HepG2 (cell line): ENCODE measurements at regions not wholly inside any gene's neighbourhood (a gene's known extent, or its start where the extent isn't known, plus 50 kb on each side); places are given as distances from the start of the nearest gene placed in this dataset.

Experiments
- ATAC-seq: fragments of 200-7000 bp; cut with Tn5 transposase; 3 replicates; pipeline ENCODE4 v1.9.1; 2020; ENCODE audit warnings: mild to moderate bottlenecking, moderate library complexity
- BruUV-seq: library from RNA; stranded (reverse); fragments of 400-500 nt; replicated peaks from 2 replicates; lab custom pipeline; 2021; lab: Mats Ljungman, UMichigan
- CTCF ChIA-PET: fragments of 300-600 bp; formaldehyde crosslinking; extraction: SDS; loops from one replicate; lab custom pipeline; 2021; ENCODE audit warnings: low total read pairs, inconsistent platforms, low intra/inter-chr PET ratio; lab: Yijun Ruan, JAX
- POLR2A ChIA-PET: fragments of 350-600 bp; sonication (Branson Sonifier 250); formaldehyde crosslinking; loops from one replicate; lab custom pipeline; 2020; ENCODE audit warnings: antibody characterized with exemption, inconsistent platforms; lab: Yijun Ruan, JAX
- DNase-seq: peaks from one replicate; pipeline ENCODE4 v3.0.0-alpha.2; 2015; ENCODE audit warnings: low spot score
- FAIRE-seq: peaks from 3 replicates; lab custom pipeline; 2011; peaks lifted over from hg19 to GRCh38; lab: Jason Lieb, UNC
- H2AFZ ChIP-seq: one replicate; pipeline ENCODE4 v1.6.1; 2011; ENCODE audit warnings: low read length, inconsistent platforms
- H3K27ac ChIP-seq: fragments of 300-600 bp; 3 replicates; pipeline ENCODE4 v1.8.0; 2011; ENCODE audit warnings: mixed run types, mild to moderate bottlenecking, mixed read lengths, low read length, inconsistent platforms; ENCODE audit not compliant: insufficient read depth; ENCODE audit errors: extremely low read length
- H3K27me3 ChIP-seq, 2 experiments: fragments of 200-600 bp in 1 of 2; 2 replicates in 1 of 2; 3 replicates in 1 of 2; pipeline versions ENCODE4 v1.6.0 to v1.8.0; 2011; ENCODE audit warnings: low read length in 2 of 2, mild to moderate bottlenecking in 2 of 2, moderate library complexity in 2 of 2, inconsistent platforms in 1 of 2; ENCODE audit not compliant: insufficient read depth in 2 of 2, control insufficient read depth in 1 of 2
- H3K36me3 ChIP-seq, 2 experiments: fragments of 200-600 bp in 1 of 2; replicated peaks in 1 of 2; 2 replicates in 1 of 2; 3 replicates in 1 of 2; pipeline versions ENCODE4 v1.5.1 to v1.8.0; 2011; ENCODE audit warnings: low read length in 2 of 2, inconsistent platforms in 1 of 2; ENCODE audit not compliant: insufficient read depth in 2 of 2, control insufficient read depth in 1 of 2
- H3K4me1 ChIP-seq: 2 replicates; pipeline ENCODE4 v1.5.1; 2012; ENCODE audit warnings: low read length, inconsistent platforms; ENCODE audit not compliant: insufficient read depth
- H3K4me2 ChIP-seq: 2 replicates; pipeline ENCODE4 v1.6.0; 2011; ENCODE audit warnings: low read depth, low read length, inconsistent platforms
- H3K4me3 ChIP-seq, 3 experiments: fragments of 200-600 bp in 1 of 3; sonication (generic), shearing (Covaris generic) in 1 of 3; replicated peaks in 1 of 3; 2 replicates each; pipeline ENCODE4 v1.5.1; 2011 to 2016; ENCODE audit warnings: low read length in 3 of 3, inconsistent platforms in 2 of 3, low read depth in 2 of 3, mild to moderate bottlenecking in 2 of 3, control low read depth in 1 of 3, mixed read lengths in 1 of 3; ENCODE audit not compliant: insufficient read depth in 1 of 3
- H3K79me2 ChIP-seq: one replicate; pipeline ENCODE4 v1.6.1; 2011; ENCODE audit warnings: low read length, inconsistent platforms; ENCODE audit not compliant: insufficient read depth
- H3K9ac ChIP-seq: 2 replicates; pipeline ENCODE4 v1.6.0; 2011; ENCODE audit warnings: mild to moderate bottlenecking, low read depth, low read length, inconsistent platforms; ENCODE audit not compliant: insufficient read depth
- H3K9me3 ChIP-seq: 2 replicates; pipeline ENCODE4 v1.5.1; 2012; ENCODE audit warnings: mild to moderate bottlenecking, low read length
- H4K20me1 ChIP-seq: 2 replicates; pipeline ENCODE4 v1.6.0; 2011; ENCODE audit warnings: inconsistent platforms, mild to moderate bottlenecking, low read length, moderate library complexity; ENCODE audit not compliant: insufficient read depth
- CCDC6 ChIP-seq: sonication (generic); formaldehyde crosslinking; IDR thresholded peaks from 2 replicates; pipeline ENCODE4 v1.8.1; 2022; ENCODE audit warnings: mild to moderate bottlenecking, missing genetic modification reagents, moderate library complexity
- MEIS1 ChIP-seq: sonication (generic); formaldehyde crosslinking; IDR thresholded peaks from 2 replicates; pipeline ENCODE4 v1.9.0; 2021; ENCODE audit warnings: mild to moderate bottlenecking, missing genetic modification reagents, moderate library complexity, borderline replicate concordance
- NCOA2 ChIP-seq: sonication (generic); formaldehyde crosslinking; IDR thresholded peaks from 2 replicates; pipeline ENCODE4 v1.8.0; 2022; ENCODE audit warnings: inconsistent platforms
- SSRP1 ChIP-seq: IDR thresholded peaks from 2 replicates; pipeline ENCODE4 v1.6.1; 2016; ENCODE audit warnings: control low read depth
- ZNF558 ChIP-seq: sonication (generic); formaldehyde crosslinking; IDR thresholded peaks from 2 replicates; pipeline ENCODE4 v1.9.0; 2022; ENCODE audit warnings: mild to moderate bottlenecking, missing genetic modification reagents, borderline replicate concordance
- ZNF577 ChIP-seq: sonication (generic); formaldehyde crosslinking; IDR thresholded peaks from 2 replicates; pipeline ENCODE4 v1.4.0; 2020; ENCODE audit warnings: mild to moderate bottlenecking, low read depth, missing genetic modification reagents, borderline replicate concordance
- WGBS: methylation state at CpG from one replicate; pipeline ENCODE4 v1.1.6; 2017; ENCODE audit warnings: low lambda C conversion rate; 5-methylcytosine and 5-hydroxymethylcytosine counted together
- in situ Hi-C: cut with HindIII; loops from 2 replicates; pipeline ENCODE4 v1.10.0; 2017; ENCODE audit warnings: low pct_unique_long_range_greater_than_20kb; ENCODE audit not compliant: extremely low pct_ligation_motif_present
- intact Hi-C: fragments of 100-400 bp; cut with micrococcal nuclease; formaldehyde crosslinking; loops from one replicate; pipeline ENCODE4 v1.10.0; 2022; ENCODE audit not compliant: unreplicated experiment
- TF ChIP-seq, protein P1 (sequence below): sonication (generic); formaldehyde crosslinking; IDR thresholded peaks from 2 replicates; pipeline ENCODE4 v1.4.0; 2020; ENCODE audit warnings: missing genetic modification reagents, borderline replicate concordance
- TF ChIP-seq, protein P2 (sequence below): sonication (generic); formaldehyde crosslinking; IDR thresholded peaks from 2 replicates; pipeline ENCODE4 v1.8.0; 2022; ENCODE audit warnings: low read depth, missing genetic modification reagents
- TF ChIP-seq, protein P3 (sequence below): IDR thresholded peaks from 2 replicates; pipeline ENCODE4 v1.6.1; 2016; ENCODE audit warnings: low read depth, borderline replicate concordance
- TF ChIP-seq, protein P4 (sequence below): sonication (generic); formaldehyde crosslinking; IDR thresholded peaks from 2 replicates; pipeline ENCODE4 v1.4.0; 2020; ENCODE audit warnings: low read depth, missing genetic modification reagents

DNA sequence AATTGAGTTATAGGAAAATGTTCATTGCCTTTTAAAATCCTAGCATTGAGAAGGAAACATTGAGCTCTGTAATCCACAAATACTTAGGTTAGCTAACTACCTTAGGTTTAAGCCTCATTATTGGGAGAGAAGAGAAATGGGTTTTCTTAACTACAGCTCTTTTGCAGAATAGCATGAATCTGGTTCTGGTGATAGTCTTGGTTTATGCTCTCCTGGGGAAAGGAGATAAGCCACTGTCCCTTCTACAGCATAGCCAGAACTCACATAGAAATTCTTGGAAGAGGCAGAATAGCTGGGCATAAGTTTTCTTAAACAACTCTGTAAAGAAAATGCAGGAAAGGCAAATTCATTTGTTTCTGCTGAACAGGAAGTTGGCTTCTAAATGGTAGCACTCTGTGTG is 378.6 kb upstream of the CHRM2 start (continued):
- TF ChIP-seq, protein P1, sequence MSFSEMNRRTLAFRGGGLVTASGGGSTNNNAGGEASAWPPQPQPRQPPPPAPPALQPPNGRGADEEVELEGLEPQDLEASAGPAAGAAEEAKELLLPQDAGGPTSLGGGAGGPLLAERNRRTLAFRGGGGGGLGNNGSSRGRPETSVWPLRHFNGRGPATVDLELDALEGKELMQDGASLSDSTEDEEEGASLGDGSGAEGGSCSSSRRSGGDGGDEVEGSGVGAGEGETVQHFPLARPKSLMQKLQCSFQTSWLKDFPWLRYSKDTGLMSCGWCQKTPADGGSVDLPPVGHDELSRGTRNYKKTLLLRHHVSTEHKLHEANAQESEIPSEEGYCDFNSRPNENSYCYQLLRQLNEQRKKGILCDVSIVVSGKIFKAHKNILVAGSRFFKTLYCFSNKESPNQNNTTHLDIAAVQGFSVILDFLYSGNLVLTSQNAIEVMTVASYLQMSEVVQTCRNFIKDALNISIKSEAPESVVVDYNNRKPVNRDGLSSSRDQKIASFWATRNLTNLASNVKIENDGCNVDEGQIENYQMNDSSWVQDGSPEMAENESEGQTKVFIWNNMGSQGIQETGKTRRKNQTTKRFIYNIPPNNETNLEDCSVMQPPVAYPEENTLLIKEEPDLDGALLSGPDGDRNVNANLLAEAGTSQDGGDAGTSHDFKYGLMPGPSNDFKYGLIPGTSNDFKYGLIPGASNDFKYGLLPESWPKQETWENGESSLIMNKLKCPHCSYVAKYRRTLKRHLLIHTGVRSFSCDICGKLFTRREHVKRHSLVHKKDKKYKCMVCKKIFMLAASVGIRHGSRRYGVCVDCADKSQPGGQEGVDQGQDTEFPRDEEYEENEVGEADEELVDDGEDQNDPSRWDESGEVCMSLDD, result no peak
- TF ChIP-seq, protein P2, sequence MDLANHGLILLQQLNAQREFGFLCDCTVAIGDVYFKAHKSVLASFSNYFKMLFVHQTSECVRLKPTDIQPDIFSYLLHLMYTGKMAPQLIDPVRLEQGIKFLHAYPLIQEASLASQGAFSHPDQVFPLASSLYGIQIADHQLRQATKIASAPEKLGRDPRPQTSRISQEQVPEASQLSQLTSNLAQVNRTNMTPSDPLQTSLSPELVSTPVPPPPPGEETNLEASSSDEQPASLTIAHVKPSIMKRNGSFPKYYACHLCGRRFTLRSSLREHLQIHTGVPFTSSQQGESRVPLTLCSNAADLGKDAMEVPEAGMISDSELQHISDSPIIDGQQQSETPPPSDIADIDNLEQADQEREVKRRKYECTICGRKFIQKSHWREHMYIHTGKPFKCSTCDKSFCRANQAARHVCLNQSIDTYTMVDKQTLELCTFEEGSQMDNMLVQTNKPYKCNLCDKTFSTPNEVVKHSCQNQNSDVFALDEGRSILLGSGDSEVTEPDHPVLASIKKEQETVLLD (CRISPR knock-in tag), result no peak
- TF ChIP-seq ZNF558 (CRISPR knock-in tag) (no peak), SSRP1 (CRISPR knock-in tag) (no peak)

DNA sequence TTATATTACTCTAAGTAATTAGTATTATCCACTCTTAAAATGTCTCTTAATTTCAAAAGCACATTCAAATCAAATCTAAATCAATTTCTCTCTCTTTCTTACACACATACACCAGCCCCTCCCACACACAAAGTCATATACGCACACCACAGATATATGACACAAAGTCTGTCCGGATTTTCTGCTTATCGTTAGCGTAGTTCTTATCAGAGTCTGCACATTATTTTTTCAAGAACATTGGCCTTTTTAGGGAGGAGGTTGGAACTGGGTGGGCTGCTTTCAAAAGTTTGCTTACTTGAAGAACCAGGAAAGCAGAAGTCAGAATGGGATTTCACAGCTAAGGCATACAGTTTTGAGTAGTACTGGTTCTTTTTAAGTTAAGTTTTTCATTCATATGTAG is 387.6 kb upstream of the CHRM2 start:
- ChIA-PET POLR2A (no interaction called here), CTCF (no interaction called here)
- Histone ChIP-seq H3K9me3 (peaks cover 68% of the 10 kb centered on the region), H3K9ac (no peak overlapping the region), H3K4me1 (no peaks in the 10 kb centered on the region), H3K79me2 (no peaks in the 10 kb centered on the region), H3K36me3 (no peaks in the 10 kb centered on the region), H3K4me2 (no peak overlapping the region), H4K20me1 (no peaks in the 10 kb centered on the region), H3K4me3 (no peak overlapping the region), H3K27ac (no peak overlapping the region), H3K27me3 (no peaks in the 10 kb centered on the region), H2AFZ (no peak overlapping the region)
- no peak for TF ChIP-seq NCOA2 (CRISPR knock-in tag)
- TF ChIP-seq, protein P3, sequence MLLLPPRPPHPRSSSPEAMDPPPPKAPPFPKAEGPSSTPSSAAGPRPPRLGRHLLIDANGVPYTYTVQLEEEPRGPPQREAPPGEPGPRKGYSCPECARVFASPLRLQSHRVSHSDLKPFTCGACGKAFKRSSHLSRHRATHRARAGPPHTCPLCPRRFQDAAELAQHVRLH (CRISPR knock-in tag), result no peak
- no peak for TF ChIP-seq ZNF577 (CRISPR knock-in tag)
- no peak for TF ChIP-seq CCDC6 (CRISPR knock-in tag)
- TF ChIP-seq, protein P4, sequence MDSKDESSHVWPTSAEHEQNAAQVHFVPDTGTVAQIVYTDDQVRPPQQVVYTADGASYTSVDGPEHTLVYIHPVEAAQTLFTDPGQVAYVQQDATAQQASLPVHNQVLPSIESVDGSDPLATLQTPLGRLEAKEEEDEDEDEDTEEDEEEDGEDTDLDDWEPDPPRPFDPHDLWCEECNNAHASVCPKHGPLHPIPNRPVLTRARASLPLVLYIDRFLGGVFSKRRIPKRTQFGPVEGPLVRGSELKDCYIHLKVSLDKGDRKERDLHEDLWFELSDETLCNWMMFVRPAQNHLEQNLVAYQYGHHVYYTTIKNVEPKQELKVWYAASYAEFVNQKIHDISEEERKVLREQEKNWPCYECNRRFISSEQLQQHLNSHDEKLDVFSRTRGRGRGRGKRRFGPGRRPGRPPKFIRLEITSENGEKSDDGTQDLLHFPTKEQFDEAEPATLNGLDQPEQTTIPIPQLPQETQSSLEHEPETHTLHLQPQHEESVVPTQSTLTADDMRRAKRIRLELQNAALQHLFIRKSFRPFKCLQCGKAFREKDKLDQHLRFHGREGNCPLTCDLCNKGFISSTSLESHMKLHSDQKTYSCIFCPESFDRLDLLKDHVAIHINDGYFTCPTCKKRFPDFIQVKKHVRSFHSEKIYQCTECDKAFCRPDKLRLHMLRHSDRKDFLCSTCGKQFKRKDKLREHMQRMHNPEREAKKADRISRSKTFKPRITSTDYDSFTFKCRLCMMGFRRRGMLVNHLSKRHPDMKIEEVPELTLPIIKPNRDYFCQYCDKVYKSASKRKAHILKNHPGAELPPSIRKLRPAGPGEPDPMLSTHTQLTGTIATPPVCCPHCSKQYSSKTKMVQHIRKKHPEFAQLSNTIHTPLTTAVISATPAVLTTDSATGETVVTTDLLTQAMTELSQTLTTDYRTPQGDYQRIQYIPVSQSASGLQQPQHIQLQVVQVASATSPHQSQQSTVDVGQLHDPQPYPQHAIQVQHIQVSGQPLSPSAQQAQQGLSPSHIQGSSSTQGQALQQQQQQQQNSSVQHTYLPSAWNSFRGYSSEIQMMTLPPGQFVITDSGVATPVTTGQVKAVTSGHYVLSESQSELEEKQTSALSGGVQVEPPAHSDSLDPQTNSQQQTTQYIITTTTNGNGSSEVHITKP (CRISPR knock-in tag), result no peak
- no peak for TF ChIP-seq MEIS1
- no TSS peak for BruUV-seq
- 14% methylated on average over 4 of the region's 4 CpGs for WGBS
- intact Hi-C loops (no loop called here), in situ Hi-C loops (no loop called here)
- no peak for ATAC-seq
- no peak for FAIRE-seq
- DNase-seq, result no peak
